Epidermal melanocyte (primary cell): ENCODE measurements at regions not wholly inside any gene's neighbourhood (a gene's known extent, or its start where the extent isn't known, plus 50 kb on each side); places are given as distances from the start of the nearest gene placed in this dataset.

Experiments
- DNase-seq: peaks from one replicate; pipeline ENCODE4 v3.0.0; 2011; ENCODE audit warnings: low spot score; ENCODE audit not compliant: insufficient read length

GRCh38 chr2:146246736-146247523 lies 1597.9 kb upstream of the ACVR2A start:
- DNase-seq = no peak

- DNase-seq = no peak
Measured at GRCh38 chr2:146246002-146246735, 1598.7 kb upstream of the ACVR2A start.

- no peak for DNase-seq
Measured at GRCh38 chr2:146244830-146245229, 1600.0 kb upstream of the ACVR2A start.

DNA sequence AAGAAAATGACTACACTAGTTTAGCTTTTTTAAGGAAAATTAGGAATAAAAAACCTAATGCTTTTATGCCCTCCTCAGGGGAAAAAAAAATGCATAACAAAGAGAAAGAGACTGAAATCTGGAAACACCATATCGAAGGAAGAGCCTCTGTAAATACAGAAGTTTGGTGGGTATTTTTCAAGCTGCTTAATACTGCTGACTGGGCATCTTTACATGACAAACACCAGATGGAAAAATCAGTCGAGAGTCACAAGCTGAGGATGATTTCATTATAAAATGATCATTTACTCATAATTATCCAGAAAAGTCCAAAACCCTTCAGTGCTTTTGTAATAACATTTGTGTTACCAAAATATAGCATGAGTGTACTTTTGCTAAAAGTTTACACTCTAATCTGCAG lies 1600.7 kb upstream of the ACVR2A start:
- DNase-seq = no peak

DNA sequence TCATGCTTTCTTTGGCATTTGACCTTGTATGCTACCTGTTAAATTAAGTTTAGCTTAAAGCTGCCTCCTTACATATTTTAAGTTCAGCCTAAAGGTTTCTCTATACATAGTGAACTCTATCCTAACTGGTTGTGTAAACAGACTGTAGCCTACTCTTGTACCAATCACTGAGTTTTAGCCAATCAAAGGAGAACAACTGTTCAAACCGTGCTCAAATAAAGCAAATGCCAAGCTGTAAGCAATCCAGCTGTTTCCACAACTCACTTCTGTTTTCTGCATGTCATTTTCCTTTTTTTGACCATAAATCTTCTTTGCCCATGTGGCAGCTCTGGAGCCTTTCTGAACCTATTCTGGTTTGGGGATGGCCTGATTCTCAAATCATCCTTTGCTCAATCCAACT lies 1603.8 kb upstream of the ACVR2A start:
- DNase-seq = no peak

DNA sequence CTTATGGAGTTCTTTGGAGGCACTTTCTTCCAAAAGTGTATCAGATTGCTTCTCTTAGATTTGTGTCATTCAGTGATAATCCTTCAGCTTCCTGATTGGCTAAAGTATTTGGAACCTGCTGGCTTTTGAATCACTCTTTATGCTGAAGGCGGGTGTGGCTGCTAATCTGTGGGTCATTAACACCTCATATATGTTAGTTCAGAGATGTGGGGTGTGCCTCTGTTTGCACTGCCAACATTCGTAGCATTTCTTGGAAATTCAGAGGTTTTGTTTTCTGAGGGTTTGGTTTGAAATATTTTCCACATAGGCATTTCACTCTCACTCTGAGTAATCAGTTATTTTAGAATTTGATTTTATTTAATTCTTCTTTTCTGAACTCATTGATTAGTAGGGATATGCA lies 1604.4 kb upstream of the ACVR2A start:
- DNase-seq = no peak

- DNase-seq = no peak
Measured at GRCh38 chr2:146239392-146240135, 1605.3 kb upstream of the ACVR2A start.

DNA sequence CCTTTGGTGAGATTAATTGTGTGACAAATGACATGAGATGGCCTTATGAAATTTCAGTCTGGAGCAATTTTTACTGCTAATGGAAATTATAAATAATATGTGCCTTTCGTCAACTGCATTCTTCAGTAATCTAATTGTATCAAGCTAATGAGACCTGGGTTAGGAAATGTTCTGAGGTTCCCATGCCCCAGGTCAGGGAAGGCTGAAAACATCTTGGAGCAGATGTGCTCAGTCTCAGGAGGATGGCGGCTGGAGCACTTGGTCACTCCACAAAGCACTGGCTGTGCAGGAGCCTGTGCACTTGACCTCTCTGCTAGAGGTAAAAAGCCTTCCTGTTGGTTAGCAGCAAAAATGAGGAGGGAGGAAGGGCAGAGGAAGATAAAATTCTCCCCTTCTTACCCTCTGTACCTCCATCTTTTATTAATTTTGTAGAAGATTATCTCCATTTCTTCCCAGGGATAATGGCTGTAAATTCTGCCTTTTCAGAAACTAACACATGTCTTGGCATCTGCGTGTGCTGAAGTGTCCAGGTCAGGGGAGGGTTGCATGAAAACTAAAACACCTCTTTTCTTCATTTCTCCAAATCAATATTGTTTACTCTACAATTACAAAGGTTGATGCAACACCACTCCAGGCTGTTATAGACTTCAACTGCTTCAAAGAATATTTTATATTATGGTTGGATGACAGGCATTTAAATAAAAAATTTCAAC lies 1606.4 kb upstream of the ACVR2A start:
- DNase-seq = no peak

- DNase-seq = no peak
Measured at GRCh38 chr2:146235158-146235557, 1609.7 kb upstream of the ACVR2A start.

GRCh38 chr2:146229508-146230155 lies 1615.2 kb upstream of the ACVR2A start:
- no peak for DNase-seq

DNA sequence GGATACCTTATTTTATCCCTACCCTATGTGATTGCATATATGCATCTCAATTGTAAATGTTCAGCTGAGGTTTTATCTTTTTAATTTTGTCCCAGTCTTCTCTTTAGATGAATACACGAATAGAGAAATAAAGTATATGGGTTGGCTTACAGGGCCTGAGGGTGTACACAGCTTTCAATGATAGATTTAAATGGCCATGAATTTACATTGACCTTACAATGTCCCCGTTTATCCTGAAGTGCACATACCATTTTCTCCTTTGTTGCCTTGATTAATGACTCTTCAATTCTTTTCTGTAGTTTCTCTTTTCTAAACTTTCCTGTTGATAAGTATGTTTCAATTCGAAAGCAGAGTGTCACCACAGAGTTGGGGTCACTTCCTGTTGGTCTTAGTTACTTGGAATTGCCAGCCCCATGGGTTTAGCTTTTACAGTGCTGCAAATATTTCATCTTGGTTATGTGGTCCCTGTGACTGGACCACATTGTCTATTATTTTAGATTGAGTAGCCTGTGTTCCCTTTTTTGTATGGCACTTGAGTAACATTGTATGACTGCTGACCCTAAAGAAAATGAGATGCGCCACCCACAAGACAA lies 1616.3 kb upstream of the ACVR2A start:
- DNase-seq = no peak

- DNase-seq = no peak
Measured at GRCh38 chr2:146228020-146228393, 1616.8 kb upstream of the ACVR2A start.

DNA sequence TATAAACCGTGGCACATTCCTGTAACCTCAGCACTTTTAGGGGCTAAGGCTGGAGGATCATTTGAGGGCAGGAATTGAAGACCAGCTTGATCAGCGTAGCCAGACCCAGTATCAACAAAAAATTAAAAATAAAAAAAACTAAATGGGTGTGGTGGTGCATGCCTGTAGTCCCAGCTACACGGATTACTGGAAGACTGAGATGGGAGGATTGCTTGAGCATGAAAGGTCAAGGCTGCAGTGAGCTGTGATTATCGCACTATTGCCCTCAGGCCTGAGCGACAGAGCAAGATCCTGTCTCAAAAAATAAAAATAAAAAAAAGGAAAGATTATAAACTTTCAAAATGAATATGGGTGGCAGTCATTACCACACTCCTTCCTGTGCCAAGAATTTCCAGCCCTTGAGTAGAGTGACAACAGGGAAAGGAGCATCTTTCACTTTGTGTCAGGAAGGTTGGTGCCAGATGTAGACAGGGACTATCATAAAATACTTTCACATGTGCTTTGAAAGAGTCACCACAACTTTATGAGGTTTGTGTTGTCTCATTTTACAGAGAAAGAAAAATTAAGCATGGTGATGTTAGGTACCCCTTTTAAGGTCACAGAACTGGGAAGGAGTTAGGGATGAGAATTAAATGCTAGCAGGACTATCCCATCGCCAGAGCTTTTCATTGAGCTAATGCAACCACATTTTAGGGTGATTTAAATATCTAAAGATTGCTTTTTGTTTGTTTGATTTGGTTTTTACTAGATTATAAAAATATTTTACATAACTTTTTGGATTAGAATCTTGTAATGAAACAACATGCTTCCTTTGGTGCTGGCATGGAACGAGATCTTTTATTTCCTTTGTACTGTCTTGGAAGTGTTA lies 1617.4 kb upstream of the ACVR2A start:
- no peak for DNase-seq

GRCh38 chr2:146226077-146226476 lies 1618.8 kb upstream of the ACVR2A start:
- no peak for DNase-seq

GRCh38 chr2:146221826-146222225 lies 1623.0 kb upstream of the ACVR2A start:
- no peak for DNase-seq

DNA sequence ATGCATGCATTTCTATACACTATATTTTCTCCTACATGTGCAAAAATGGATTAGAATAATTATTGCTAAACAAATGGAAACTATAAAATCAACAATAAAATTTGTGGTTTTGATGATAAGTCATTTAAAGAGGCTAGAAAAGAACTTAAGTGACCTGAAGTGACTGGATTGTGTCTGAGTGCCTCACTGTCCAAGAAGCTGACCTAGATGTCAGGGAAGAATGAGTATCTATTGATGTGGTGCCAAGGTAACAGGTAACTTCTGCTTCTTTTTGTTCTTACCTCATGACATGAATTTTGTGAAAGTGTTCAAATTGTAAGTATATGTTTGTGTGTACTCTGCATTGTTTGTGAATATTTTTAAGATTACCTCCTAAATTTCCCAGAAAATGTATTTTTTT lies 1623.9 kb upstream of the ACVR2A start:
- DNase-seq = no peak

GRCh38 chr2:146214394-146214929 lies 1630.4 kb upstream of the ACVR2A start:
- DNase-seq = no peak

- no peak for DNase-seq
Measured at GRCh38 chr2:146213674-146214073, 1631.2 kb upstream of the ACVR2A start.

DNA sequence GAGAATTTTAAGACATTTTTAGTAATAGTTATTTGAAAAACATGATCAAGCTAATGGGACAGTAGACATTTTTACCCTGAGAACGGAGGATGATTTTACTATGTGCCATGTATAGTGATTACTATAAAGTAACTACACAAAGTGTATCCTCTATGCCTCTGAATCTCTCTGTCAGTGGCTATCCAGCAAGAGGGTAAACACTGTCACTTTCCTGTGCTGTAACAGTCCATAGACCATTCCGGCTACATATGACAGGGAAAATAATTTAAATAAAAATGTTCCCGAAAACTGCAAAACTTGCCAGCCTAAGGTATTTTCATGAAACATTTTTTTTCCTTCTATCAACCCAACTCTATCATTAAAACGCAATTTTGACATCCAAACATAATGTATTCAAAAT lies 1632.2 kb upstream of the ACVR2A start:
- DNase-seq = no peak
